ENCODE measurements at regions not wholly inside any gene's neighbourhood (a gene's known extent, or its start where the extent isn't known, plus 50 kb on each side); places are given as distances from the start of the nearest gene placed in this dataset.

- H3F3A ChIP-seq (ENCODE audit: insufficient read depth, low read length, poor library complexity, severe bottlenecking), result no peaks in the 10 kb centered on the region
These were observed 102.2 kb upstream of the USP15 start for GRCh38 chr12:62158013-62158412.

DNA sequence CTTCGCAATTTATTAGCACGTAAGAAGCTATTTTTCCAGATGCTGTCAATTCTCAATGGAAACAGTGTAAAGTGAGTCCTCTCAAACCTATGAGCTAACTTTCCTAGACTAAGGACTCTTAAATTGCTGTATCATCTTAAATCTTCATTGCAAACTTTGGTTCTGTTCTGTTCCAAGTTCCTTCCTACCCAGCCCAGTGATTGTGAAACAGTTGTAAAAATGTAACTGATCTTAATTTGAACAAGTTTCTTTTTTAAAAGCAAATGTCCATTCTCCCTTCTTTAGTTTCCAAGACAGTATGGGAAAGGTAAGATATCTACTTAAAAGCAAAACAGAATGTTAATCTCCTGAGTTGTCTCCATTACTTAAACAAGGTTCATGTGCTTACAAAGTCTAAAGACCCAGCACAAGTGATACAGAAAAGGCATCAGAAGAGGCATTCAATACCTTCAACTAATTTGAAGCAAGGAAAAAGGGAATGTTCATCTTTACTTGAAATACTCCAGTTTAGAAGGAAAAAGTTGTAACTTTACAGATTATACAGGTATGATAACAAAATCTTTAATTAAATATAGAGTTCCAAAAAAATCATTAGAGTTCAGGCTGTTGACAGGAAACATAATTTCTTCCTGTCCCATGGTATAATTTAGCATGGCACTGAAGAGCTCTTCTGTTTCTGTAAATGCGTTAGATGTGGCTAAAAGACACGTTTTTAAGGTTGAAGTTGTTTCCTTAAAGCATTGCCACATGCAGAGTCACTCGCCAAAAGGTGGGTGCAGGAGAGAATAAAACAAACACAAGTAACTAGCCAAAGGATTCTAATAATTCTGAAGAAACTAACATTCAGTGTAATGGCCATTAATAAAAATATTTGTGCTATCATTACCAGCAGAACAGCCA is 101.5 kb upstream of the USP15 start:
- Histone ChIP-seq H3F3A (ENCODE audit: insufficient read depth, low read length, poor library complexity, severe bottlenecking) (no peaks in the 10 kb centered on the region), H3K9ac (ENCODE audit: low read length) (no peak overlapping the region), H3K4me2 (ENCODE audit: low read length) (no peak overlapping the region), H3K27ac (ENCODE audit: low read length) (no peak overlapping the region), H2AFZ (ENCODE audit: low read depth, low read length) (no peak overlapping the region), H3K9me3 (ENCODE audit: low read length) (no peaks in the 10 kb centered on the region), H3K36me3 (ENCODE audit: insufficient read depth, low read length) (no peaks in the 10 kb centered on the region), H3K4me3 (ENCODE audit: low read length) (no peak overlapping the region), H3K9me2 (ENCODE audit: insufficient read depth, low read length) (no peaks in the 10 kb centered on the region), H3K27me3 (ENCODE audit: insufficient read depth, low read depth, low read length) (no peaks in the 10 kb centered on the region), H4K20me1 (ENCODE audit: insufficient read depth) (no peaks in the 10 kb centered on the region), H3K79me2 (replicated peaks; ENCODE audit: insufficient read depth, low read length) (no peaks in the 10 kb centered on the region)
- TF ChIP-seq RAD21 (conservative IDR thresholded peaks at IDR 0.05) (no peak), SMC3 (conservative IDR thresholded peaks at IDR 0.05; ENCODE audit: poor library complexity) (no peak), TAF1 (IDR thresholded peaks at IDR 0.05; ENCODE audit: low read depth) (no peak), EZH2 (IDR thresholded peaks at IDR 0.05; ENCODE audit: borderline replicate concordance, insufficient read depth, low read length, poor library complexity, severe bottlenecking) (no peak), MXI1 (conservative IDR thresholded peaks at IDR 0.05; ENCODE audit: poor library complexity, severe bottlenecking) (no peak), CTCF (IDR thresholded peaks at IDR 0.05; ENCODE audit: poor library complexity, severe bottlenecking) (no peak), EP300 (conservative IDR thresholded peaks at IDR 0.05; ENCODE audit: poor library complexity, severe bottlenecking) (no peak), POLR2AphosphoS5 (IDR thresholded peaks at IDR 0.05) (no peak)

More at GRCh38 chr12:62158013-62158412, 102.2 kb upstream of the USP15 start:
- no peaks in the 10 kb centered on the region for H3K27me3 ChIP-seq (ENCODE audit: insufficient read depth, low read depth, low read length)
- H3K27ac ChIP-seq (ENCODE audit: low read length), result no peak overlapping the region
- H3K79me2 ChIP-seq (replicated peaks; ENCODE audit: insufficient read depth, low read length), result no peaks in the 10 kb centered on the region
- H3K4me2 ChIP-seq (ENCODE audit: low read length), result no peak overlapping the region
- no peaks in the 10 kb centered on the region for H3K9me3 ChIP-seq (ENCODE audit: low read length)
- no peak overlapping the region for H3K4me3 ChIP-seq (ENCODE audit: low read length)
- no peaks in the 10 kb centered on the region for H4K20me1 ChIP-seq (ENCODE audit: insufficient read depth)
- H3K9ac ChIP-seq (ENCODE audit: low read length), result no peak overlapping the region
- H3K36me3 ChIP-seq (ENCODE audit: insufficient read depth, low read length), result no peaks in the 10 kb centered on the region
- no peaks in the 10 kb centered on the region for H3K9me2 ChIP-seq (ENCODE audit: insufficient read depth, low read length)
- H2AFZ ChIP-seq (ENCODE audit: low read depth, low read length), result no peak overlapping the region
- TF ChIP-seq SMC3 (conservative IDR thresholded peaks at IDR 0.05; ENCODE audit: poor library complexity) (no peak), POLR2AphosphoS5 (IDR thresholded peaks at IDR 0.05) (no peak), EZH2 (IDR thresholded peaks at IDR 0.05; ENCODE audit: borderline replicate concordance, insufficient read depth, low read length, poor library complexity, severe bottlenecking) (no peak), CTCF (IDR thresholded peaks at IDR 0.05; ENCODE audit: poor library complexity, severe bottlenecking) (no peak), MXI1 (conservative IDR thresholded peaks at IDR 0.05; ENCODE audit: poor library complexity, severe bottlenecking) (no peak), RAD21 (conservative IDR thresholded peaks at IDR 0.05) (no peak), EP300 (conservative IDR thresholded peaks at IDR 0.05; ENCODE audit: poor library complexity, severe bottlenecking) (no peak), TAF1 (IDR thresholded peaks at IDR 0.05; ENCODE audit: low read depth) (no peak)
- TF ChIP-seq, protein P1, sequence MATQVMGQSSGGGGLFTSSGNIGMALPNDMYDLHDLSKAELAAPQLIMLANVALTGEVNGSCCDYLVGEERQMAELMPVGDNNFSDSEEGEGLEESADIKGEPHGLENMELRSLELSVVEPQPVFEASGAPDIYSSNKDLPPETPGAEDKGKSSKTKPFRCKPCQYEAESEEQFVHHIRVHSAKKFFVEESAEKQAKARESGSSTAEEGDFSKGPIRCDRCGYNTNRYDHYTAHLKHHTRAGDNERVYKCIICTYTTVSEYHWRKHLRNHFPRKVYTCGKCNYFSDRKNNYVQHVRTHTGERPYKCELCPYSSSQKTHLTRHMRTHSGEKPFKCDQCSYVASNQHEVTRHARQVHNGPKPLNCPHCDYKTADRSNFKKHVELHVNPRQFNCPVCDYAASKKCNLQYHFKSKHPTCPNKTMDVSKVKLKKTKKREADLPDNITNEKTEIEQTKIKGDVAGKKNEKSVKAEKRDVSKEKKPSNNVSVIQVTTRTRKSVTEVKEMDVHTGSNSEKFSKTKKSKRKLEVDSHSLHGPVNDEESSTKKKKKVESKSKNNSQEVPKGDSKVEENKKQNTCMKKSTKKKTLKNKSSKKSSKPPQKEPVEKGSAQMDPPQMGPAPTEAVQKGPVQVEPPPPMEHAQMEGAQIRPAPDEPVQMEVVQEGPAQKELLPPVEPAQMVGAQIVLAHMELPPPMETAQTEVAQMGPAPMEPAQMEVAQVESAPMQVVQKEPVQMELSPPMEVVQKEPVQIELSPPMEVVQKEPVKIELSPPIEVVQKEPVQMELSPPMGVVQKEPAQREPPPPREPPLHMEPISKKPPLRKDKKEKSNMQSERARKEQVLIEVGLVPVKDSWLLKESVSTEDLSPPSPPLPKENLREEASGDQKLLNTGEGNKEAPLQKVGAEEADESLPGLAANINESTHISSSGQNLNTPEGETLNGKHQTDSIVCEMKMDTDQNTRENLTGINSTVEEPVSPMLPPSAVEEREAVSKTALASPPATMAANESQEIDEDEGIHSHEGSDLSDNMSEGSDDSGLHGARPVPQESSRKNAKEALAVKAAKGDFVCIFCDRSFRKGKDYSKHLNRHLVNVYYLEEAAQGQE (IDR thresholded peaks at IDR 0.05; ENCODE audit: borderline replicate concordance), result no peak

Data from neural cell (in vitro differentiated cells).